Tibial nerve (tissue), 3 donors: ENCODE measurements at regions not wholly inside any gene's neighbourhood (a gene's known extent, or its start where the extent isn't known, plus 50 kb on each side); places are given as distances from the start of the nearest gene placed in this dataset.

Experiments used
- CTCF ChIP-seq, 5 experiments: fragments of 200-600 bp in 3 of 5; fragments of 450-650 bp in 2 of 5; sonication (generic) in 3 of 5; IDR thresholded peaks; one replicate each; pipeline ENCODE4 v1.5.1; 2016 to 2019; ENCODE audit warnings: antibody characterized with exemption in 5 of 5, mild to moderate bottlenecking in 3 of 5, moderate library complexity in 2 of 5
- POLR2A ChIP-seq, 2 donors: fragments of 450-650 bp; IDR thresholded peaks; one replicate each; pipeline ENCODE4 v1.6.1; 2017; ENCODE audit warnings: antibody characterized with exemption in 2 of 2, mild to moderate bottlenecking in 2 of 2, moderate library complexity in 2 of 2

GRCh38 chr12:59121451-59121850 is 201.1 kb upstream of the LRIG3 start:
- TF ChIP-seq POLR2A (IDR thresholded peaks at IDR 0.05) (no peak), CTCF (IDR thresholded peaks at IDR 0.05) (no peak)
